ENCODE measurements at regions not wholly inside any gene's neighbourhood (a gene's known extent, or its start where the extent isn't known, plus 50 kb on each side); places are given as distances from the start of the nearest gene placed in this dataset.

DNA sequence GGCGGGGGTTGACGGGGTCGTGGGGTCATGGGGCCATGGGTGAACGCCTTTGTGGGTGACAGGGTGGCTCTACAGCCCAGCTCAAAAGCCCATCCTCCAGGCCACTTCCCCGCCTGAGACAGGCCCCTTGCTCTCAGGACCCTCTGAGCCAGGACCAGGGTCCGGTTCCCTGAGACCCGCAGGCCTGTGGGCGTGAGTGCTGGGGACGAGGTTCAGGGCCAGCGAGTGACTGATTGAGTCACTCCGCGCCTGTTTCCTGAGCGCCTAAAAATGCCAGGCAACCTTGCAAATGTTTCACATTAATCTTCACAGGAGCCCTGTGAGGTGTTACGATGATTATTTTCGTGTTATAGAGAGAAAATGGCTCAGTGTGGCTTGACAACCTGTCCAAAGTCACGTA lies 97.8 kb downstream of the ZNF674 start:
- Histone ChIP-seq H3K27me3 (ENCODE audit: control insufficient read depth in 2 of 2, insufficient read depth in 2 of 2, low read length in 2 of 2) (no peaks in the 10 kb centered on the region), H3K4me3 (replicated peaks in 1 of 3; ENCODE audit: insufficient read depth in 1 of 3, low read depth in 1 of 3, low read length in 3 of 3) (peak overlapping the region; percentile 42 to 77 (median 71)), H3K79me2 (ENCODE audit: control insufficient read depth, insufficient read depth, low read length) (peaks cover 9% of the 10 kb centered on the region), H3K4me1 (ENCODE audit: control insufficient read depth, extremely low read depth, insufficient read depth, low read length) (peaks cover 16% of the 10 kb centered on the region), H2AFZ (ENCODE audit: low read depth, low read length) (peak overlapping the region; percentile 96), H3K9ac (replicated peaks; ENCODE audit: extremely low read depth, insufficient read depth, low read length) (peak overlapping the region; percentile 93), H4K20me1 (replicated peaks; ENCODE audit: control insufficient read depth, extremely low read depth, insufficient read depth, low read length) (no peaks in the 10 kb centered on the region), H3K36me3 (ENCODE audit: control insufficient read depth in 2 of 2, extremely low read depth in 1 of 2, insufficient read depth in 2 of 2, low read length in 2 of 2) (peaks cover 0 to 4% of the 10 kb centered on the region in 2 experiments), H3K9me3 (replicated peaks; ENCODE audit: control insufficient read depth, insufficient read depth, low read length) (no peaks in the 10 kb centered on the region), H3K9me1 (replicated peaks; ENCODE audit: control insufficient read depth, extremely low read depth, insufficient read depth, low read length) (no peaks in the 10 kb centered on the region), H3K27ac (ENCODE audit: insufficient read depth, low read depth, low read length) (peak overlapping the region; percentile 93), H3K4me2 (ENCODE audit: insufficient read depth, low read length) (peak overlapping the region; percentile 95)
- FAIRE-seq (no peak), DNase-seq (ENCODE audit: low read depth, low spot score) (peak; percentile 43)
- TSS peak; percentile 47 for BruUV-seq (replicated peaks)
- ChIA-PET POLR2A (no interaction called here), CTCF (interaction anchor here (1.0 to 1.2 kb wide), 2 partner anchors 39 to 238 kb away, joined by 3 read pairs; no protein-coding TSS in a partner anchor)
- intact Hi-C loops (cut with micrococcal nuclease) (no loop called here), dilution Hi-C loops (cut with MboI; ENCODE audit: extremely low pct_ligation_motif_present, low sequenced_read_pairs) (no loop called here)
- TF ChIP-seq POLR2AphosphoS5 (IDR thresholded peaks at IDR 0.05; ENCODE audit: insufficient read depth, low read depth, low read length) = no peak
- TF ChIP-seq, protein P1, sequence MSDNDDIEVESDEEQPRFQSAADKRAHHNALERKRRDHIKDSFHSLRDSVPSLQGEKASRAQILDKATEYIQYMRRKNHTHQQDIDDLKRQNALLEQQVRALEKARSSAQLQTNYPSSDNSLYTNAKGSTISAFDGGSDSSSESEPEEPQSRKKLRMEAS (IDR thresholded peaks at IDR 0.05; ENCODE audit: insufficient read depth, insufficient read length) = no peak
- TF ChIP-seq EZH2 (IDR thresholded peaks at IDR 0.05; ENCODE audit: borderline replicate concordance, low read depth, low read length, severe bottlenecking) = no peak
- TF ChIP-seq GATA2 (IDR thresholded peaks at IDR 0.05; ENCODE audit: insufficient read depth, insufficient read length, low read depth, low read length) = no peak
- TF ChIP-seq MYC (IDR thresholded peaks at IDR 0.05; ENCODE audit: low read depth, low read length) = no peak
- no peak for TF ChIP-seq FOS (IDR thresholded peaks at IDR 0.05; ENCODE audit: borderline replicate concordance, insufficient read depth, low read length)
- no peak for TF ChIP-seq POLR2A (IDR thresholded peaks at IDR 0.05; ENCODE audit: low read depth, low read length)
- TF ChIP-seq, protein P2, sequence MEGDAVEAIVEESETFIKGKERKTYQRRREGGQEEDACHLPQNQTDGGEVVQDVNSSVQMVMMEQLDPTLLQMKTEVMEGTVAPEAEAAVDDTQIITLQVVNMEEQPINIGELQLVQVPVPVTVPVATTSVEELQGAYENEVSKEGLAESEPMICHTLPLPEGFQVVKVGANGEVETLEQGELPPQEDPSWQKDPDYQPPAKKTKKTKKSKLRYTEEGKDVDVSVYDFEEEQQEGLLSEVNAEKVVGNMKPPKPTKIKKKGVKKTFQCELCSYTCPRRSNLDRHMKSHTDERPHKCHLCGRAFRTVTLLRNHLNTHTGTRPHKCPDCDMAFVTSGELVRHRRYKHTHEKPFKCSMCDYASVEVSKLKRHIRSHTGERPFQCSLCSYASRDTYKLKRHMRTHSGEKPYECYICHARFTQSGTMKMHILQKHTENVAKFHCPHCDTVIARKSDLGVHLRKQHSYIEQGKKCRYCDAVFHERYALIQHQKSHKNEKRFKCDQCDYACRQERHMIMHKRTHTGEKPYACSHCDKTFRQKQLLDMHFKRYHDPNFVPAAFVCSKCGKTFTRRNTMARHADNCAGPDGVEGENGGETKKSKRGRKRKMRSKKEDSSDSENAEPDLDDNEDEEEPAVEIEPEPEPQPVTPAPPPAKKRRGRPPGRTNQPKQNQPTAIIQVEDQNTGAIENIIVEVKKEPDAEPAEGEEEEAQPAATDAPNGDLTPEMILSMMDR (IDR thresholded peaks at IDR 0.05; ENCODE audit: extremely low read depth in 1 of 2, insufficient read depth in 1 of 2, low read depth in 1 of 2, low read length in 2 of 2) = no peak
- TF ChIP-seq JUN (IDR thresholded peaks at IDR 0.05; ENCODE audit: borderline replicate concordance, insufficient read depth, insufficient read length, low read depth) = no peak
